ENCODE measurements at regions not wholly inside any gene's neighbourhood (a gene's known extent, or its start where the extent isn't known, plus 50 kb on each side); places are given as distances from the start of the nearest gene placed in this dataset.

DNA sequence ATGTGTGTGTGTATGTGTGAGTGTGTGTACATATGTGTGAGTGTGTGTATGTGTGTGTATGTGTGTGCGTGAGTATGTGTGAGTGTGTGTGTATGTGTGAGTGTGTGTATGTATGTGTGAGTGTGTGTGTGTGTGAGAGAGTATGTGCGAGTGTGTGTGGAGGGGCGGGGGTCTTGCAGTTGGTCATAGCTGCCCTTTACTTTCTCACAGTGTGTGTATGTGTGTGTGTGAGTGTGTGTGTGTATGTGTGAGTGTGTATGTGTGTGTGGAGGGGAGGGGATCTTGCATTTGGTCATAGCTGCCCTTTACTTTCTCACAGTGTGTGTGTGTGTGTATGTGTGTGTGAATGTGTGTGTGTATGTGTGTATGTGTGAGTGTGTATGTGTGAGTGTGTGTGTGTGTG, 74.8 kb upstream of the ENPP6 start:
- TF ChIP-seq ARNT (IDR thresholded peaks at IDR 0.05), result no peak
- TF ChIP-seq SP1 (IDR thresholded peaks at IDR 0.05), result no peak
- TF ChIP-seq L3MBTL2 (conservative IDR thresholded peaks at IDR 0.05), result no peak
- no peak for TF ChIP-seq FOXK2 (IDR thresholded peaks at IDR 0.05)
- no peak for TF ChIP-seq FOXM1 (IDR thresholded peaks at IDR 0.05; ENCODE audit: borderline replicate concordance)
- TF ChIP-seq BHLHE40 (IDR thresholded peaks at IDR 0.05; ENCODE audit: borderline replicate concordance), result no peak
- TF ChIP-seq CTBP1 (IDR thresholded peaks at IDR 0.05; ENCODE audit: borderline replicate concordance), result no peak
